ENCODE measurements at regions not wholly inside any gene's neighbourhood (a gene's known extent, or its start where the extent isn't known, plus 50 kb on each side); places are given as distances from the start of the nearest gene placed in this dataset.
A peak's percentile ranks its signal among the peaks of the same experiment; 100 is the strongest.

- no peak for DNase-seq
Measured at GRCh38 chr13:80284290-80284689, 56.6 kb downstream of the SPRY2 start.

- DNase-seq = no peak
Measured at GRCh38 chr13:80278706-80279105, 62.2 kb downstream of the SPRY2 start.

GRCh38 chr13:80276371-80277289 is 64.3 kb downstream of the SPRY2 start:
- peak; percentile 80 for DNase-seq

GRCh38 chr13:80274643-80275042 is 66.3 kb downstream of the SPRY2 start:
- no peak for DNase-seq

GRCh38 chr13:80273718-80274117 is 67.2 kb downstream of the SPRY2 start:
- DNase-seq = no peak

GRCh38 chr13:80265348-80265747 is 75.6 kb downstream of the SPRY2 start:
- no peak for DNase-seq

- DNase-seq = no peak
Measured at GRCh38 chr13:80263745-80264513, 77.0 kb downstream of the SPRY2 start.

- peak; percentile 12 for DNase-seq
Measured at GRCh38 chr13:80262051-80262695, 78.8 kb downstream of the SPRY2 start.

- no peak for DNase-seq
Measured at GRCh38 chr13:80259159-80259558, 81.8 kb downstream of the SPRY2 start.

GRCh38 chr13:80256352-80256932 is 84.5 kb downstream of the SPRY2 start:
- DNase-seq = no peak

- DNase-seq = no peak
Measured at GRCh38 chr13:80255946-80256345, 85.0 kb downstream of the SPRY2 start.

- DNase-seq = peak; percentile 10
Measured at GRCh38 chr13:80251403-80251802, 89.5 kb downstream of the SPRY2 start.

- DNase-seq = no peak
Measured at GRCh38 chr13:80250213-80250810, 90.6 kb downstream of the SPRY2 start.

GRCh38 chr13:80249516-80250212 is 91.3 kb downstream of the SPRY2 start:
- DNase-seq = no peak

- DNase-seq = no peak
Measured at GRCh38 chr13:80245162-80245733, 95.7 kb downstream of the SPRY2 start.

GRCh38 chr13:80244574-80244973 is 96.4 kb downstream of the SPRY2 start:
- no peak for DNase-seq

- no peak for DNase-seq
Measured at GRCh38 chr13:80242728-80243427, 98.0 kb downstream of the SPRY2 start.

GRCh38 chr13:80239571-80240255 is 101.2 kb downstream of the SPRY2 start:
- DNase-seq = no peak

- DNase-seq = no peak
Measured at GRCh38 chr13:80239116-80239515, 101.8 kb downstream of the SPRY2 start.

GRCh38 chr13:80237646-80238045 is 103.3 kb downstream of the SPRY2 start:
- no peak for DNase-seq

- DNase-seq = no peak
Measured at GRCh38 chr13:80235967-80236302, 105.0 kb downstream of the SPRY2 start.

Measured in GF-D8 (cell line).